ENCODE measurements at regions not wholly inside any gene's neighbourhood (a gene's known extent, or its start where the extent isn't known, plus 50 kb on each side); places are given as distances from the start of the nearest gene placed in this dataset.

DNA sequence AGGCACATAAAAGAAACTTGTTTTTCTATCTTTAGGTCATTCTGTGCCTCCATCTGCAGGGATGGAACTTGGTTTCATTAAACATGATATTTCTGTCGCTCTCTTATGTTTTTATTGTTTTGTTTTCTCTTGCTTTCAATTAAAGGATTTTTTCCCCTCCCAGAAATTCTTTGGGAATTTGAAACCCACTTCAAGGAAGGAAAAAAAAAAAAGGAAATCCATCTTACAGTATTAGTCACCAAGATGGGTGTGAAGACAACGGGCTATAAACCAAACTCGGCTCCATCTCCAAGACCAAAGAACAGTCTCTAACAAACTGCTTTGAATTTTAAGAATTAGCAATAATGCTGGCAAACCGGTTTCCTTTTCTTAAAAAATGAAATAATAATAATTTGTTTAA lies 244.1 kb downstream of the BCL11A start (continued):
- TF ChIP-seq, protein P1, sequence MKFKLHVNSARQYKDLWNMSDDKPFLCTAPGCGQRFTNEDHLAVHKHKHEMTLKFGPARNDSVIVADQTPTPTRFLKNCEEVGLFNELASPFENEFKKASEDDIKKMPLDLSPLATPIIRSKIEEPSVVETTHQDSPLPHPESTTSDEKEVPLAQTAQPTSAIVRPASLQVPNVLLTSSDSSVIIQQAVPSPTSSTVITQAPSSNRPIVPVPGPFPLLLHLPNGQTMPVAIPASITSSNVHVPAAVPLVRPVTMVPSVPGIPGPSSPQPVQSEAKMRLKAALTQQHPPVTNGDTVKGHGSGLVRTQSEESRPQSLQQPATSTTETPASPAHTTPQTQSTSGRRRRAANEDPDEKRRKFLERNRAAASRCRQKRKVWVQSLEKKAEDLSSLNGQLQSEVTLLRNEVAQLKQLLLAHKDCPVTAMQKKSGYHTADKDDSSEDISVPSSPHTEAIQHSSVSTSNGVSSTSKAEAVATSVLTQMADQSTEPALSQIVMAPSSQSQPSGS (IDR thresholded peaks at IDR 0.05; ENCODE audit: low read length): no peak
